ENCODE measurements at regions not wholly inside any gene's neighbourhood (a gene's known extent, or its start where the extent isn't known, plus 50 kb on each side); places are given as distances from the start of the nearest gene placed in this dataset.

DNA sequence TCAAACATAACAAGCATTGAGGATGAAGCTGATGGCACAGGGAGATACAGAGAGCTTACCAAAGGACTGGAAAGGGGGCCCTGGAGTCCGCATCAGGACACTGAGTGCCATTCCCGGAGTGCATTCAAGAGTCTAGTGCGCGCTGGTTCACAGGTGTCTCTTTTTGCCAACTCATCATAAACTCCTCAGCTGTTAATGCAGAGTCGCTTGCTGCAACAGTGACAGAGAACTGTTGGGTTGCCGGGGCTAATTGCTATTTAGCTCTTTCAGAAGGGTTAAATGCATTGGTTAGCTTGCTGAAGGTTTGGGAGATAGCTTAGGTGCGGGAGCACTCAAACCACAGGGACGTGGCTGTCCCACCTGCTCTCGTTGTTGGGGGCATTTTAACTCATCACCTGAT lies 1091.6 kb upstream of the EEF2KMT start:
- no peak for ATAC-seq
- TF ChIP-seq RARB (CRISPR knock-in tag; IDR thresholded peaks at IDR 0.05) (no peak), ZNF565 (CRISPR knock-in tag; conservative IDR thresholded peaks at IDR 0.05; ENCODE audit: low read depth) (no peak), ZC3H10 (CRISPR knock-in tag; IDR thresholded peaks at IDR 0.05) (no peak), ARNTL (CRISPR knock-in tag; IDR thresholded peaks at IDR 0.05; ENCODE audit: borderline replicate concordance, low read depth) (no peak), ZNF8 (CRISPR knock-in tag; IDR thresholded peaks at IDR 0.05) (no peak), SNAI2 (CRISPR knock-in tag; IDR thresholded peaks at IDR 0.05) (no peak), PPARA (CRISPR knock-in tag; IDR thresholded peaks at IDR 0.05; ENCODE audit: borderline replicate concordance) (no peak), GLIS3 (CRISPR knock-in tag; IDR thresholded peaks at IDR 0.05) (no peak)
- TF ChIP-seq, protein P1, sequence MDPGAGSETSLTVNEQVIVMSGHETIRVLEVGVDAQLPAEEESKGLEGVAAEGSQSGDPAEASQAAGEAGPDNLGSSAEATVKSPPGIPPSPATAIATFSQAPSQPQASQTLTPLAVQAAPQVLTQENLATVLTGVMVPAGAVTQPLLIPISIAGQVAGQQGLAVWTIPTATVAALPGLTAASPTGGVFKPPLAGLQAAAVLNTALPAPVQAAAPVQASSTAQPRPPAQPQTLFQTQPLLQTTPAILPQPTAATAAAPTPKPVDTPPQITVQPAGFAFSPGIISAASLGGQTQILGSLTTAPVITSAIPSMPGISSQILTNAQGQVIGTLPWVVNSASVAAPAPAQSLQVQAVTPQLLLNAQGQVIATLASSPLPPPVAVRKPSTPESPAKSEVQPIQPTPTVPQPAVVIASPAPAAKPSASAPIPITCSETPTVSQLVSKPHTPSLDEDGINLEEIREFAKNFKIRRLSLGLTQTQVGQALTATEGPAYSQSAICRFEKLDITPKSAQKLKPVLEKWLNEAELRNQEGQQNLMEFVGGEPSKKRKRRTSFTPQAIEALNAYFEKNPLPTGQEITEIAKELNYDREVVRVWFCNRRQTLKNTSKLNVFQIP (CRISPR knock-in tag; IDR thresholded peaks at IDR 0.05; ENCODE audit: borderline replicate concordance, low read depth): no peak
- TF ChIP-seq, protein P2, sequence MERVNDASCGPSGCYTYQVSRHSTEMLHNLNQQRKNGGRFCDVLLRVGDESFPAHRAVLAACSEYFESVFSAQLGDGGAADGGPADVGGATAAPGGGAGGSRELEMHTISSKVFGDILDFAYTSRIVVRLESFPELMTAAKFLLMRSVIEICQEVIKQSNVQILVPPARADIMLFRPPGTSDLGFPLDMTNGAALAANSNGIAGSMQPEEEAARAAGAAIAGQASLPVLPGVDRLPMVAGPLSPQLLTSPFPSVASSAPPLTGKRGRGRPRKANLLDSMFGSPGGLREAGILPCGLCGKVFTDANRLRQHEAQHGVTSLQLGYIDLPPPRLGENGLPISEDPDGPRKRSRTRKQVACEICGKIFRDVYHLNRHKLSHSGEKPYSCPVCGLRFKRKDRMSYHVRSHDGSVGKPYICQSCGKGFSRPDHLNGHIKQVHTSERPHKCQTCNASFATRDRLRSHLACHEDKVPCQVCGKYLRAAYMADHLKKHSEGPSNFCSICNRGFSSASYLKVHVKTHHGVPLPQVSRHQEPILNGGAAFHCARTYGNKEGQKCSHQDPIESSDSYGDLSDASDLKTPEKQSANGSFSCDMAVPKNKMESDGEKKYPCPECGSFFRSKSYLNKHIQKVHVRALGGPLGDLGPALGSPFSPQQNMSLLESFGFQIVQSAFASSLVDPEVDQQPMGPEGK (CRISPR knock-in tag; IDR thresholded peaks at IDR 0.05; ENCODE audit: borderline replicate concordance): no peak

DNA sequence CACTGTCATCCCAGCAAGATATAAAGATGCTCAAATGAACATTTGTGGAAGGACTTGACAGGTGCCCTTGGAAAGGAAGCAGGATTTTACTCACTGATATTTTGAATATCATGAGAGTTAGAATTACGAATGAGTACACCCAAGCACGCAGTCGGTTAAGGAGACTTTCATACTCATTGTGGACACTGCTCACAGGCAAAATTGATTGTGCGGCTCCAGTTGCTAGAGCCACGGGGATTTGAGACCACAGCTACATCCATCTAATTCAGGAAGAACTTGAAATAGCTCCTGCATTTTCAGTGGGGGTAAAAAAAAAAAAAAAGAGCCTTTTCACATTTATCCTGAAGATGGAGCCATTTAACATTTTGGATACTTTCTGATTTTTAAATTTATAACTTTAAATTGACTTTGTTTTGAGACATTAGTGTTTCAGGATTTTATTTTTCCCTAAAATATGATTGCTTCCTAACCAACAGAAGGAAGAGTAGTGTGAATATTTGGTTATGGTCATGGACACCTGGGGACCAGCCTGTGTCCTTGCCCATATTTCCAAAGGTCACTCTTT lies 1080.1 kb upstream of the EEF2KMT start:
- TF ChIP-seq ZFP3 (CRISPR knock-in tag; IDR thresholded peaks at IDR 0.05) (no peak), ISL1 (CRISPR knock-in tag; IDR thresholded peaks at IDR 0.05) (no peak)
- ATAC-seq: no peak

DNA sequence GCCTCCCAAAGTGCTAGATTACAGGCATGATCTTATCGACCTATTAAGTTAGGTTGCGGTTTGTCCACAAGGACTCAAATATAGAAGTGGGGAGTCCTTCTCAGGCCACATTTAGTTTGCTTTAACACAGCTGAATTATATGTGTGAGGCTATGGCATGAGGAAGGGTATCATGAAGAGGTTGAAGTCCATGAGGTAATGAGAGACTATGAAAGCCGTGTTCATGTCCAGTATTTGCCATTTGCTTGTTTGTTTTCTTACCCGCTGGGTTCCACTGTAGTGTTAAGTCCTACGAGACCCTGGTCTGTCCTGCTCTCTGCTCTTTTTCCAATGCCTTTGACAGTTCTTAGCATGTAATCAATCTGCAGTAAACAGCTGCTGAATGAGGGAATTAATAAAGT lies 1072.4 kb upstream of the EEF2KMT start:
- TF ChIP-seq, protein P1 (CRISPR knock-in tag; IDR thresholded peaks at IDR 0.05; ENCODE audit: borderline replicate concordance, low read depth): no peak
- TF ChIP-seq ESRRG (CRISPR knock-in tag; IDR thresholded peaks at IDR 0.05) (no peak), ZFP3 (CRISPR knock-in tag; IDR thresholded peaks at IDR 0.05) (no peak), TCF4 (CRISPR knock-in tag; IDR thresholded peaks at IDR 0.05; ENCODE audit: borderline replicate concordance) (no peak), ZFP30 (CRISPR knock-in tag; IDR thresholded peaks at IDR 0.05) (no peak), RARB (CRISPR knock-in tag; IDR thresholded peaks at IDR 0.05) (no peak), ZNF565 (CRISPR knock-in tag; conservative IDR thresholded peaks at IDR 0.05; ENCODE audit: low read depth) (no peak), ZNF8 (CRISPR knock-in tag; IDR thresholded peaks at IDR 0.05) (no peak), ZC3H10 (CRISPR knock-in tag; IDR thresholded peaks at IDR 0.05) (no peak), GLIS3 (CRISPR knock-in tag; IDR thresholded peaks at IDR 0.05) (no peak), ZNF70 (CRISPR knock-in tag; IDR thresholded peaks at IDR 0.05) (no peak)
- TF ChIP-seq, protein P2 (CRISPR knock-in tag; IDR thresholded peaks at IDR 0.05; ENCODE audit: borderline replicate concordance): no peak
- TF ChIP-seq, protein P3, sequence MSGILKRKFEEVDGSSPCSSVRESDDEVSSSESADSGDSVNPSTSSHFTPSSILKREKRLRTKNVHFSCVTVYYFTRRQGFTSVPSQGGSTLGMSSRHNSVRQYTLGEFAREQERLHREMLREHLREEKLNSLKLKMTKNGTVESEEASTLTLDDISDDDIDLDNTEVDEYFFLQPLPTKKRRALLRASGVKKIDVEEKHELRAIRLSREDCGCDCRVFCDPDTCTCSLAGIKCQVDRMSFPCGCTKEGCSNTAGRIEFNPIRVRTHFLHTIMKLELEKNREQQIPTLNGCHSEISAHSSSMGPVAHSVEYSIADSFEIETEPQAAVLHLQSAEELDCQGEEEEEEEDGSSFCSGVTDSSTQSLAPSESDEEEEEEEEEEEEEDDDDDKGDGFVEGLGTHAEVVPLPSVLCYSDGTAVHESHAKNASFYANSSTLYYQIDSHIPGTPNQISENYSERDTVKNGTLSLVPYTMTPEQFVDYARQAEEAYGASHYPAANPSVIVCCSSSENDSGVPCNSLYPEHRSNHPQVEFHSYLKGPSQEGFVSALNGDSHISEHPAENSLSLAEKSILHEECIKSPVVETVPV (CRISPR knock-in tag; IDR thresholded peaks at IDR 0.05): no peak

DNA sequence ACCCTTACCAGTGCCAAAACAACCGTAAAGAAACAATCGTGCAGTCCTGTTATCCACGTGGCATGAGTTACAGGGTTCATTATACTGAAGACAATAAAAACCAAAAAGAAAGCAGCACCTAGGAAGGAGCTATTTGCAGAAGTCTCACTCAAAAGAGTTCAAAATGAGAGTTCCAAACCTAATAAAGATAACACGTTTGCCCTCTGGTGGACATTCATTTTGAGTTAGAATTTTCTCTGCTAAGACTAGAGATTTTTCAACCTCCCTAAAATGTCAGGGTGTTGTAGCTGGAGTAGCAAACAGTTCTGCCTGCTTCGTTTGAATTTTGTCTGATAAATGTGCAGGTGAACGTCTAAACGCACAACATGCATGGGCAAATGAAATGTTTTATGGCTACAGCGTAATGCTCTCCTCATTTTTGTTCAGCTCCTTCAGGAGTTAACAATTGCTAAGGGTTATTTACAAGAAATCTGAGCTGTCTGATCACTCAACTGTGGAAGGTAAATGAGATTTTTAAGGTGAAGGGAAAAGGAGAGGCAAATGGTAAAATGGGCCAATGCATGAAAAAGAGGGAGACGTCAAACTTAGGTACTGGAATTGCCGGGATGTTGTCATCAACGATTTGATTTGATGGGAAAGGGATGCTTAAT lies 1067.9 kb upstream of the EEF2KMT start:
- no peak for ATAC-seq
- TF ChIP-seq ZNF565 (CRISPR knock-in tag; conservative IDR thresholded peaks at IDR 0.05; ENCODE audit: low read depth) (no peak), CSDC2 (CRISPR knock-in tag; IDR thresholded peaks at IDR 0.05) (no peak), ZFP3 (CRISPR knock-in tag; IDR thresholded peaks at IDR 0.05) (no peak), RARB (CRISPR knock-in tag; IDR thresholded peaks at IDR 0.05) (no peak), PPARA (CRISPR knock-in tag; IDR thresholded peaks at IDR 0.05; ENCODE audit: borderline replicate concordance) (no peak), OSR1 (CRISPR knock-in tag; IDR thresholded peaks at IDR 0.05) (no peak), ZC3H10 (CRISPR knock-in tag; IDR thresholded peaks at IDR 0.05) (no peak), GLIS3 (CRISPR knock-in tag; IDR thresholded peaks at IDR 0.05) (no peak), BACH2 (CRISPR knock-in tag; IDR thresholded peaks at IDR 0.05; ENCODE audit: borderline replicate concordance) (no peak), ZNF70 (CRISPR knock-in tag; IDR thresholded peaks at IDR 0.05) (no peak)
- TF ChIP-seq, protein P2 (CRISPR knock-in tag; IDR thresholded peaks at IDR 0.05; ENCODE audit: borderline replicate concordance): no peak
- TF ChIP-seq, protein P4, sequence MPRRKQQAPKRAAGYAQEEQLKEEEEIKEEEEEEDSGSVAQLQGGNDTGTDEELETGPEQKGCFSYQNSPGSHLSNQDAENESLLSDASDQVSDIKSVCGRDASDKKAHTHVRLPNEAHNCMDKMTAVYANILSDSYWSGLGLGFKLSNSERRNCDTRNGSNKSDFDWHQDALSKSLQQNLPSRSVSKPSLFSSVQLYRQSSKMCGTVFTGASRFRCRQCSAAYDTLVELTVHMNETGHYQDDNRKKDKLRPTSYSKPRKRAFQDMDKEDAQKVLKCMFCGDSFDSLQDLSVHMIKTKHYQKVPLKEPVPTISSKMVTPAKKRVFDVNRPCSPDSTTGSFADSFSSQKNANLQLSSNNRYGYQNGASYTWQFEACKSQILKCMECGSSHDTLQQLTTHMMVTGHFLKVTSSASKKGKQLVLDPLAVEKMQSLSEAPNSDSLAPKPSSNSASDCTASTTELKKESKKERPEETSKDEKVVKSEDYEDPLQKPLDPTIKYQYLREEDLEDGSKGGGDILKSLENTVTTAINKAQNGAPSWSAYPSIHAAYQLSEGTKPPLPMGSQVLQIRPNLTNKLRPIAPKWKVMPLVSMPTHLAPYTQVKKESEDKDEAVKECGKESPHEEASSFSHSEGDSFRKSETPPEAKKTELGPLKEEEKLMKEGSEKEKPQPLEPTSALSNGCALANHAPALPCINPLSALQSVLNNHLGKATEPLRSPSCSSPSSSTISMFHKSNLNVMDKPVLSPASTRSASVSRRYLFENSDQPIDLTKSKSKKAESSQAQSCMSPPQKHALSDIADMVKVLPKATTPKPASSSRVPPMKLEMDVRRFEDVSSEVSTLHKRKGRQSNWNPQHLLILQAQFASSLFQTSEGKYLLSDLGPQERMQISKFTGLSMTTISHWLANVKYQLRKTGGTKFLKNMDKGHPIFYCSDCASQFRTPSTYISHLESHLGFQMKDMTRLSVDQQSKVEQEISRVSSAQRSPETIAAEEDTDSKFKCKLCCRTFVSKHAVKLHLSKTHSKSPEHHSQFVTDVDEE (CRISPR knock-in tag; IDR thresholded peaks at IDR 0.05): no peak

More for the DNA sequence above, 1072.4 kb upstream of the EEF2KMT start:
- ATAC-seq: no peak

All from SK-N-SH treated with all-trans-retinoic acid at 6 μM for 48 hours (cell line).